Astrocyte (in vitro differentiated cells and primary cell): ENCODE measurements at regions not wholly inside any gene's neighbourhood (a gene's known extent, or its start where the extent isn't known, plus 50 kb on each side); places are given as distances from the start of the nearest gene placed in this dataset.

Experiments used
- DNase-seq: peaks from one replicate; pipeline ENCODE4 v3.0.0-alpha.2; 2010; ENCODE audit warnings: low read depth
- FAIRE-seq: peaks from 2 replicates; lab custom pipeline; 2011; peaks lifted over from hg19 to GRCh38; lab: Jason Lieb, UNC
- H2AFZ ChIP-seq: 2 replicates; pipeline ENCODE4 v1.6.0; 2012; ENCODE audit warnings: low read depth, low read length, inconsistent platforms
- H3K27ac ChIP-seq: 2 replicates; pipeline ENCODE4 v1.5.1; 2011; ENCODE audit warnings: low read depth, low read length, inconsistent platforms
- H3K27me3 ChIP-seq: 2 replicates; pipeline ENCODE4 v1.6.0; 2011; ENCODE audit warnings: low read length, inconsistent platforms; ENCODE audit not compliant: insufficient read depth
- H3K36me3 ChIP-seq: 2 replicates; pipeline ENCODE4 v1.5.1; 2011; ENCODE audit warnings: low read length, inconsistent platforms; ENCODE audit not compliant: insufficient read depth
- H3K4me1 ChIP-seq: 2 replicates; pipeline ENCODE4 v1.5.1; 2011; ENCODE audit warnings: low read length, inconsistent platforms; ENCODE audit not compliant: insufficient read depth
- H3K4me2 ChIP-seq: 2 replicates; pipeline ENCODE4 v1.6.0; 2012; ENCODE audit warnings: low read length, inconsistent platforms
- H3K4me3 ChIP-seq: 2 replicates; pipeline ENCODE4 v1.5.1; 2011; ENCODE audit warnings: low read depth, mild to moderate bottlenecking, low read length, inconsistent platforms; ENCODE audit not compliant: insufficient read depth
- H3K79me2 ChIP-seq: 2 replicates; pipeline ENCODE4 v1.6.0; 2012; ENCODE audit warnings: mild to moderate bottlenecking, low read length, inconsistent platforms; ENCODE audit not compliant: insufficient read depth
- H3K9ac ChIP-seq: 2 replicates; pipeline ENCODE4 v1.6.0; 2012; ENCODE audit warnings: mild to moderate bottlenecking, low read length, inconsistent platforms
- H3K9me3 ChIP-seq: 2 replicates; pipeline ENCODE4 v1.5.1; 2012; ENCODE audit warnings: low read depth, mild to moderate bottlenecking, low read length, inconsistent platforms; ENCODE audit not compliant: insufficient read depth
- H4K20me1 ChIP-seq: 2 replicates; pipeline ENCODE4 v1.6.0; 2012; ENCODE audit warnings: low read length, inconsistent platforms; ENCODE audit not compliant: insufficient read depth
- H3K27ac Mint-ChIP-seq: one replicate; pipeline ENCODE4 v1.8.0; 2021; ENCODE audit warnings: mild to moderate bottlenecking, mixed read lengths; ENCODE audit not compliant: unreplicated experiment
- H3K27me3 Mint-ChIP-seq: one replicate; pipeline ENCODE4 v1.8.0; 2021; ENCODE audit warnings: low read depth, mixed read lengths; ENCODE audit not compliant: unreplicated experiment
- H3K36me3 Mint-ChIP-seq: one replicate; pipeline ENCODE4 v1.8.0; 2021; ENCODE audit warnings: low read depth, mixed read lengths; ENCODE audit not compliant: unreplicated experiment
- H3K4me1 Mint-ChIP-seq: one replicate; pipeline ENCODE4 v1.8.0; 2021; ENCODE audit warnings: low read depth, mixed read lengths; ENCODE audit not compliant: unreplicated experiment
- H3K4me3 Mint-ChIP-seq: one replicate; pipeline ENCODE4 v1.8.0; 2021; ENCODE audit warnings: mild to moderate bottlenecking, moderate library complexity, mixed read lengths; ENCODE audit not compliant: unreplicated experiment
- H3K9me3 Mint-ChIP-seq: one replicate; pipeline ENCODE4 v1.8.0; 2021; ENCODE audit warnings: mild to moderate bottlenecking, mixed read lengths; ENCODE audit not compliant: unreplicated experiment
- EZH2 ChIP-seq: IDR thresholded peaks from 2 replicates; pipeline ENCODE4 v1.6.1; 2012; ENCODE audit warnings: mild to moderate bottlenecking, low read length, inconsistent platforms; ENCODE audit not compliant: insufficient read depth
- TF ChIP-seq, protein P1 (sequence below): IDR thresholded peaks from 2 replicates; pipeline ENCODE4 v1.5.1; 2011; ENCODE audit warnings: low read depth, mild to moderate bottlenecking, inconsistent platforms, low read length, moderate library complexity; ENCODE audit not compliant: insufficient read depth

DNA sequence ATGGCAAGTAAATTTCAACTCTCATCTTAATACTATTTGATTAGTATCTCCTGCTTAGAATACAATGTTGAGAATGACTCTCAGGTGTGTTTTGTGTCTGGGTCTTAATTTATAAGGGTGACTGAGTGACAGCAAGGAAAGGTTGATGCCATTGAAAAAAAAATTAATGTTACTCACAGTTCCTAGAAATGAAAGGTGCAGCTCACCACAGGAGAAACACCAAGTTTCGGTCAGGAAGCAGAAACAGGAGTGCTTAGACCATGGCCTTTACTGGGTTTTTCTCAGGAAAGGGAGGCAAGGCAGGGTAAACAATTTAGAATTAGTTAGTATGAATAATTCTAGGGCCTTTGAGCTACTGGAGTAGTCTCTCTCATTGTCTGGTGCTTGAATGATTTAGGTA, 159.2 kb upstream of the C9orf72 start:
- H3K36me3 ChIP-seq: no peaks in the 10 kb centered on the region
- no peaks in the 10 kb centered on the region for H3K4me1 ChIP-seq
- H3K4me3 ChIP-seq: no peak overlapping the region
- no peak for DNase-seq
- H3K4me3 Mint-ChIP-seq: no peak overlapping the region
- no peaks in the 10 kb centered on the region for H3K9me3 Mint-ChIP-seq
- H3K9me3 ChIP-seq: no peaks in the 10 kb centered on the region
- no peak overlapping the region for H2AFZ ChIP-seq
- TF ChIP-seq, protein P1, sequence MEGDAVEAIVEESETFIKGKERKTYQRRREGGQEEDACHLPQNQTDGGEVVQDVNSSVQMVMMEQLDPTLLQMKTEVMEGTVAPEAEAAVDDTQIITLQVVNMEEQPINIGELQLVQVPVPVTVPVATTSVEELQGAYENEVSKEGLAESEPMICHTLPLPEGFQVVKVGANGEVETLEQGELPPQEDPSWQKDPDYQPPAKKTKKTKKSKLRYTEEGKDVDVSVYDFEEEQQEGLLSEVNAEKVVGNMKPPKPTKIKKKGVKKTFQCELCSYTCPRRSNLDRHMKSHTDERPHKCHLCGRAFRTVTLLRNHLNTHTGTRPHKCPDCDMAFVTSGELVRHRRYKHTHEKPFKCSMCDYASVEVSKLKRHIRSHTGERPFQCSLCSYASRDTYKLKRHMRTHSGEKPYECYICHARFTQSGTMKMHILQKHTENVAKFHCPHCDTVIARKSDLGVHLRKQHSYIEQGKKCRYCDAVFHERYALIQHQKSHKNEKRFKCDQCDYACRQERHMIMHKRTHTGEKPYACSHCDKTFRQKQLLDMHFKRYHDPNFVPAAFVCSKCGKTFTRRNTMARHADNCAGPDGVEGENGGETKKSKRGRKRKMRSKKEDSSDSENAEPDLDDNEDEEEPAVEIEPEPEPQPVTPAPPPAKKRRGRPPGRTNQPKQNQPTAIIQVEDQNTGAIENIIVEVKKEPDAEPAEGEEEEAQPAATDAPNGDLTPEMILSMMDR: no peak
- H3K79me2 ChIP-seq: no peaks in the 10 kb centered on the region
- no peaks in the 10 kb centered on the region for H3K36me3 Mint-ChIP-seq
- H4K20me1 ChIP-seq: no peaks in the 10 kb centered on the region
- no peak overlapping the region for H3K27ac ChIP-seq
- FAIRE-seq: no peak
- H3K27ac Mint-ChIP-seq: no peak overlapping the region
- H3K4me1 Mint-ChIP-seq: no peaks in the 10 kb centered on the region
- H3K9ac ChIP-seq: no peak overlapping the region
- no peak overlapping the region for H3K4me2 ChIP-seq
- no peaks in the 10 kb centered on the region for H3K27me3 ChIP-seq
- H3K27me3 Mint-ChIP-seq: no peaks in the 10 kb centered on the region

DNA sequence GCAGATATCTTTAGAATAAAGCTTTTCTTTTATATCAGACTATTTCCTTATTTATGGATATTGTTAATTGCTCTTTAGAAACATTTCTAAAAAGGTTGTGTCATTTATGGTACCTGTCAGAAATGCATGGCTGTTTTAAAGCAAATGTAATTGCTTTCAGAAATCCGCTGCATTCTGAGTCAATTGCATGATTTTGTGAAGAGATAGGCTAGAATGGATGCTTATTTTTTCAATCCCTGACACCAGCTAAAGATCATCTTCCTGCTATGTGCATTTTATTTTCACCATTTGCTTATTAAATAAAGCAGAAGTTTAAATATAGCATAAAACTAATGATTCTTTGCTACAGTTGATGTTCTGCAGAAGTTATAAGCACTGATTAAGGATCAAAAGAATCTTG, 170.2 kb upstream of the C9orf72 start:
- Histone ChIP-seq H3K79me2 (no peaks in the 10 kb centered on the region), H3K4me3 (no peak overlapping the region), H3K27me3 (no peaks in the 10 kb centered on the region), H3K27ac (no peak overlapping the region), H4K20me1 (no peaks in the 10 kb centered on the region), H2AFZ (no peak overlapping the region), H3K36me3 (no peaks in the 10 kb centered on the region), H3K9me3 (peaks cover 4% of the 10 kb centered on the region), H3K4me1 (no peaks in the 10 kb centered on the region), H3K4me2 (no peak overlapping the region), H3K9ac (no peak overlapping the region)
- H3K36me3 Mint-ChIP-seq: peaks cover 3% of the 10 kb centered on the region
- no peaks in the 10 kb centered on the region for H3K4me1 Mint-ChIP-seq
- TF ChIP-seq EZH2: no peak
- TF ChIP-seq, protein P1: no peak
- no peak overlapping the region for H3K27ac Mint-ChIP-seq
- DNase-seq: no peak
- no peak overlapping the region for H3K4me3 Mint-ChIP-seq
- H3K9me3 Mint-ChIP-seq: peaks cover 8% of the 10 kb centered on the region
- FAIRE-seq: no peak
- H3K27me3 Mint-ChIP-seq: no peaks in the 10 kb centered on the region

DNA sequence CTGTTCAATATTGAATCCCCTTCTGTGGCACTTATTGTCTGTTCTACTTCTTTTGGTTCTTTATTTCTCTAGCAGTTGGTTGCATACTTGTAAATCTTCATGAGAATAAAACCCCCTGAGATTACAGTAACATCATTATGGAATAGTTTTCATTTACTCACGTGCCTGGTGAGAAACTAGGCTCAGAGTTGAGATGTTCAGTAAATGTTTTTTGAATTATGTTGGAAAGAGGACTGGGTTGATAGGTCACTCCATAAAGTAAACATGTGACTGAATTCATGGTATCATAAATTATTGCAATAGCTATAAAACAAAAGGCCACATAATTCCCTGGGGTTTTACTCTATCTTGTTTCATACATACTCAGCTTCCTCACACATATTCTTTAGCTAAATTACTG, 174.2 kb upstream of the C9orf72 start:
- no peak for TF ChIP-seq EZH2
- Histone ChIP-seq H3K27me3 (no peaks in the 10 kb centered on the region), H3K27ac (no peak overlapping the region), H3K4me3 (no peak overlapping the region), H3K9me3 (no peaks in the 10 kb centered on the region), H3K9ac (no peak overlapping the region), H3K4me1 (no peaks in the 10 kb centered on the region), H2AFZ (no peak overlapping the region), H3K36me3 (no peaks in the 10 kb centered on the region), H4K20me1 (no peaks in the 10 kb centered on the region), H3K79me2 (no peaks in the 10 kb centered on the region), H3K4me2 (no peak overlapping the region)
- Mint-ChIP-seq H3K27me3 (no peaks in the 10 kb centered on the region), H3K36me3 (no peaks in the 10 kb centered on the region), H3K4me3 (no peak overlapping the region), H3K9me3 (no peaks in the 10 kb centered on the region), H3K27ac (no peak overlapping the region), H3K4me1 (peaks cover 2% of the 10 kb centered on the region)
- FAIRE-seq (no peak), DNase-seq (no peak)
